HG03159 (cell line): ENCODE measurements at regions not wholly inside any gene's neighbourhood (a gene's known extent, or its start where the extent isn't known, plus 50 kb on each side); places are given as distances from the start of the nearest gene placed in this dataset.

Experiments used
- ATAC-seq: cut with Tn5 transposase; IDR thresholded peaks from one replicate; pipeline ENCODE4 v1.9.1; 2021; ENCODE audit warnings: mild to moderate bottlenecking, moderate library complexity; ENCODE audit not compliant: unreplicated experiment

DNA sequence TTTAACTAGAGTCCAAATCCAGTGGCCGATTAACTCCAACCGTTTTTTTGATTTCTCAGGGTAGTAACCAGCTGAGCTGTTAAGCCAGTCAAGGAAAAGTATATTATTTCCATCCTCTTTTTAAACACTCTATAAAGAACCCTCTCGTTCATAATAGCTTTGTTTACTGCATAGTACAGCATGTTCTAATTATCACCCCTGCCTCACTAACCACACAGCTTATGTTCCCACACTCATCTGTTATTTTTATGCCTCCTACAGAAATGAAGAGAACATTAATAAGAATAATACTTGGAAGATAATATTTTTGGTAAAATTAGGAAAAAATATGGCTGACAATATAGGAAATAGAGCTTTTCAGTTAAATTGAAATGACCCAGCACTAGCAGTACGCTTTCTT is 2132.8 kb upstream of the CELF4 start:
- no peak for ATAC-seq

DNA sequence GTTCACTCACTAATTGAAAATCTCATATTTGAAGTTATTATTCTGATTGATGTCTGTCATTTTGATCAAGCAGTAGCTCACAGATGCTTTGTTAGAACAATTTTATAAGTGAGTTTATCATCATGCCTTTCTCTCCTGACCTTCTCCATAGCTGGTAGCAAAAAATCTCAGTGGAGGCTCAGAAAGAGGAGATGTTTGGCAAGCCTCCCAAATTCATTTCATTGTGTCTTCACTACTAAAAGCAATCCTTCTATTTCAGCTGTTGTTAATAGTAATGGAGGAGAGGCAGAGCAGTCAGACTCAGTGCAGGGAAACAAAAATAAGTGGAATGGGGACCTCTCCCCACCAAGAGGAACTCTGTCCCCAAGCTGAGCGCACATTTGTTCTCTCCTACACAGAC is 2127.8 kb upstream of the CELF4 start:
- ATAC-seq, result no peak

DNA sequence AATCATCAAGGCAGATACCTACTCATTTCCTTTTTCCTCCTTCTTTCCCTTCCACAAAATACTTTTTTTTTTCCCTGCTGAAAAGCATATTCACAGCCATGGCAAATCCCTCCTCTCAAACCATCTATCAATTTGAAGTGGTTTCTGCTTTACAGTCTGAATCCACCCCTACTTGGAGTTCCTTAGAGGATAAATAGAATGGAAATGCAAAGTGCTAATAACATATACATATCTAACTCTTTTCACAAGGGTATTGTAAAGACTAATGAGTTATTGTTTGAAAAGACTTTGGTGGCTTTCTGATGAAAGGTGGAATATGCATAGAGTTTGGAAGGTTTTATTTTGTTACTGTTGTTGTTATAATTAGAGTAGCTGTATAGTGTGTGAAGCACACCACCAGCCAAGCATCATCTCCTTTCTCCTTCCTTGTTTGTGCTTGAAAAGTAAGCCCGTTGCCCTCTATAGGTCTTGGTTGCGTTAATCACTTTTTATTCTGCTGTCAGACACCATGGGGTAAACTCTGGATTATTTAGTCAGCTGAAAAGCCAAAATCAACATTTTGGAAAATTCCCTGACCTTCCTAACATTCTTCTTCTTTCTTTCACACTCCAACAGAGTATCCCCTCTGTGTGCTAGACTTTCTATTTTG is 2126.9 kb upstream of the CELF4 start:
- ATAC-seq, result no peak

DNA sequence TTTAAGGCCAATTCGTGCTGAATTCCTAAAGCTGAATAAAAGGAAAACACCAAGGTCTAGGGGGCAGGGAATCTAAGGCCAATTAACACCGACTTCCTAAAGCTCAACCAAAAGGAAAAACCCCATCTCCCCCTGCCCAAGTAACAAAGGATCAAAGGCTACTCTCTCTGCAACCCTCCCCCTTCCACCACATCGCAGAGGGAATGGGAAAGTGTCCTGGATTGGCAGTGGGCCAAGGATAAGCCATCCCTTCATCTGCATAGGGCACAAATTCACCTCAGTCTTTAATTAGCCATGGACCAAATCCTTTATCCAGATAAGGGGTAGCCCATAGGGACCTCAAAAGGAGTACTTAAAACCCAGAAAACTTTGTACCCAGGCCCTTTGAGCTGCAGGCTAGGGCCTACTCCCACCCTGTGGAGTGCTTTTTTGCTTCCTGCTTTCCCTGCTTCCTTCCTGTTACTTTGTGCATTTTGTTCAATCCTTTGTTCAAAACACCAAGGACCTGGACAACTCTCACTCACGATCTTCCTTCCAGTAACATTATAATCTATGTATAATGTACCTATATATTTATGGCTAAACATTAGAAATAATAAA is 2119.8 kb upstream of the CELF4 start:
- ATAC-seq, result no peak

DNA sequence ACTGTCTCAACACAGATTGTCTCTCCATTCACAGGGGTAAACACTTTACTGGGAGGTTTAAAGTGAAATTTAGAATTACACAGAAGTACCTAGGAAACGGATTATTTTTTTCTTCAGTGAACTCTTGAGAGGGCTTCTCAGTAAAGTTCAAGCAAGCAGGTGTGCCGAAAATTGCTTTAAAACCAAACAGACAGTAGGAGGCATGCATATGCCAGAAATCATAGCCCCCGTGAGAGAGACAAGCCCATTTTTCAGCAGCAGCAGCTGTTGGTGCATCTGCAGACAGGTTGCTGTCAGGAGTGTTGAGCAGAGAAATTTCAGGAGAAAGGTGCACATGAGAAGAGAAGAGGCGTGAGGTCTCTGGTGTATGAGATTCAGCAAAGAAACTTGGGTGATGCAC is 2115.5 kb upstream of the CELF4 start:
- ATAC-seq, result no peak

DNA sequence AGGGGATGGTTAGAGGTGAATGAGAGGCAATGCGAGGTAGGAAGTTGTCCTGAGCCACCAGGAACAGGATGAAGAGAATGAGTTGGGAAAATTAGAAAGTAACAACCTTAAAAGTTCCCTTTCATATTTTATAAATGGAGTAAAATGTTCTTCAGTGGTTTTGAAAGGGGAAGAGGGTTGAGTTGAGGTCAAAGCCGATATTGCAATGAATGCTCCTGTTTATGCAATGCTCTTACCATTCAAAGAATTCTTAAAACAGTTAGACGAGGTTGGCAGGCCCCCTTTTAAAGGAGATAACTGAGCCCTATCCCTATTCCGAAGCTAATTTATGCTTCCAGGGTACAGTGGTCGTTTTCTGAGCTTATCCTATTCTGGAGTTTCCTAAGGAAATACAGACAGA is 2110.3 kb upstream of the CELF4 start:
- no peak for ATAC-seq

DNA sequence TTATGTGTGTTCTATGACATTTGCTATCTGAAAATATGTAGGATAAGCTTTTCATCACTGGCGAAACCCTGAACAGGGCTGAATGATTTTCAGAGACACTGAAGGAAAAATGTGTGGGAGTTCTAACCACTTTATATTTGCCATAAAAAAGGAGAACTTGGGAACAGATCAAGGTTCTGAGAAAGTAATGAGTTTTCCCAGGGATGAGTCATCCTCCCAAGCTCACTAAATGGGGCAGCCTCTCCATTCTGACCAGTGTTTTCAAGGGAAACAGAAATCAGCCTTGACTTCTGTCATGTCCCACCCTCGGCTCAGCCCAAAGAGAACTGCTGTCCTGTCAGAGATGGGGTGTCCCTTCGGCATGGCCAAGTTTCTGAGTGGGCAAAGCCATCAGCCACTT is 2109.8 kb upstream of the CELF4 start:
- no peak for ATAC-seq

DNA sequence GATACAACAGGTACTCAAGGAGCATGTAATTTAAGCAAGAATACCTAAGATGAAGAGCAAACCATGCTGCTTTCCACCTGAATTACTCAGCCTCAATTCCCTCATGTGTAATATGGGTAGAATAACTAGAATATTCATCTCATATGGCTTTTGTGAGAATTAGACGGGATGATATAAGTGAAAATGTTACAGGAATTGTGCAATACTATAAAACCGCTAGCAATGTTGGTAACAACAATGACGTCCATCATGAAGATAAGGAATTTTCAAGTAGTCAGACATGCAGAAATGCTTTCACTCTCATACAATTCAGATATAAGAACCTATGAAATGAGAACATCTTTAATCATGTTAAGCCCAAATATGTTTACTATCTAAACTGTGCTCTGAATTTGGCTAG is 2106.6 kb upstream of the CELF4 start:
- no peak for ATAC-seq

DNA sequence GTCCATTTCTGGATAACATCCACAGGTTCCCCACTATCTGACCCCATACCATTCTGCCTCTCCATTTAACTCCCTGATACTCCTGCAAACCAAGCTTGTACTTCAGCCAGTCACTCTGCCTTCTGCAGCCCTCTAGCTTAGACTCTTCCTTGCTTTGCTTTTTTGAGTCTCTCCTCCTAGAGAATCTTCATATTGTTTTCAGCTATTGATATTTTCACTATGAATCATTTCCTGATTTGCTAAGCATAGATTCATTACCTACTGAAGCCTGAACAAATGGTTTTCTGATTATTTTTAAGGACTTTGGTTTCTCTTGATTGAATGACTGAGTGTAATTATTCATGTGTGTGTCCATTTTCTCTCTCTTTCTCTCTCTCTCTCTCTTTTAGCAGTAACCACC is 2102.3 kb upstream of the CELF4 start:
- ATAC-seq, result no peak

DNA sequence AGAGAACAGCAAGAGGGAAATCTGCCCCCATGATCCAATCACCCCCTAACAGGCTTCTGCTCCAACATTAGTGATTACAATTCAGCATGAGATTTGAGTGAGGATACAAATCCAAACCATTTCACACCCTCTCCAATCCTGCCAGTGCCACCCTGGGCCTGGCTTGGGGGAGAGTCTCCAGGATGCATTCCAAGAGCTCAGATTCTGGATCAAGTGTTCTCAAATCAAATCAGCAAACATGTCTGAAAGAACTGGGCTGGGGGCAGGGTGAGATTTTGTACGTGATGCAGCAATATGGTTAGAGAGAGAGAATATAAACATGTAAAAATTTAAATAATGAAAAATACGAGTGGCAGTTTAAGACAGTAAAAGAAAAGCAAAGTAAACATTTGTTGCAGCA is 2100.9 kb upstream of the CELF4 start:
- ATAC-seq, result no peak

DNA sequence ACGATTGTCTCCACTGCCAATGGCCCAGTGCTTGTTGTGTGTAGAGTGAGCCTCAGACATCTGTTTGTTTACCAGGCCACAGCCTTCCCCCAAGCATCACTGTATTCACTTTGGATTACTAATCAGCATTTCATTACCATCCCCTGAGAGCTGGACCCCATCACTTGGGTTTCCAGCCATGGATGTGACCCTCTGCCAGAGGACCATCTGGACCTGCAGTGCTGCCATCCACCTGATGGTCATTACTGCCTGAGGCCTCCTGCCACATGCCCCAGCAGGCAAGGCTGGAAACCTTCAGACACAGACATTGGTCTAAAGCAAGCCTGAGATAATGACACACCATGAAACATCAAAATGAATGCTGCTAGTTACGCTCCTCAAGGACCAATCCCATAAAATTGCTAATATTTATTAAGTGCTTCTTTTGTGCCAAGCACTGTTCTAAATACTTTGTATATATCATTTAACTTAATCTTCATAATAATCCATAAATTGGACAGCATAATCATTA is 2096.3 kb upstream of the CELF4 start:
- ATAC-seq, result no peak

DNA sequence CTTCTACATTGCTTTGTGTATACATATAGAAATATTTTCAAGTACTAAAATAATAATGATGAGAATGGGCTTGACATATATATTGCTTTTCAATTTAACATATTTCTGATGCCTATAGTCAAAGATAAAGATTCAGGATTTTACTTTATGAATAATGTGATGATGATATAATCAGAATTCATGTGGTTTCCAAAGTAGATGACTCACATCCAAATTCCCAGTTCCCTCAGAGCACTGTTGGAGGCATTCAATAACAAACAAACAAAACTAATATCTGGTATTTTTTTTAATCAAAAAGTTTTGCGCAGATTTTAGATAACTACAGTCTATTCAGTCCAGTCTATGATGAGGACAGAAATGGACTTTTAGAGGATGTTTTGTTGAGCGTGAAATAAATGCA is 2094.5 kb upstream of the CELF4 start:
- ATAC-seq, result no peak

DNA sequence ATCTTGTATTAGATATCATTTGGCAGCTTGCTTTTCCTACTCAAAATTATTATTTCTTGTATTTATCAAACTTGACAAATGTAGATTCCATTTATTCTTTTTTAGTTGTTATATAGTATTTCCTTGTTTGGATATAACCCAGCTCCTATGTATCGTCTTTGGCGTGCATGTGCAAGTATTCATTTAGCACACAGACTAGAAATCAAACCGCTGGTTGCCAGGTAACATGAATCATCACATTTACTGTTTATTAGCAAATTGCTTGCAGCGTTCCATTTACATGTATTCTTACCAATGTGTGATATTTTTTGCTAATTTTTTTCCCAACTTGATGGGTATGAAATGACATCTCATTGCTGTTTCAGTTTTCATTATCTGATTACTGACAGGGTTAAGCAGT is 2089.7 kb upstream of the CELF4 start:
- ATAC-seq, result no peak

DNA sequence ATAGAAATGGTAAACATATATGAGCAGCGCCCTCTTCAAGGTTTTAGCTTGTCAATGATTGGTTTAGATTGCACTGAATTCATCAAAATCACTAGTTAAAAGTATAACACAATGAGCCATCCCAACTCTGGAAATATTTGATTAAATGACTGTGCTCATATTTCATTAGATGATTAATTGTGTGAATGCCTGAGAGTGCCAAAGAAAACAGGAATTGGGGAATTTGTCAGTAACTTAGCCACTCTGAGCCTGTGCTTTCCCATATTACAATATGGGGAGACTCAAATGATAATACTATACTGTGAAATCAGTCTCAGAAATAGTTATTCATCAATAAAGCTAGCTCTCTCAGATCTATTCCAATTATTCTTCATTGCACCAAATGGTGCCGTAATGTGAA is 2087.6 kb upstream of the CELF4 start:
- no peak for ATAC-seq

DNA sequence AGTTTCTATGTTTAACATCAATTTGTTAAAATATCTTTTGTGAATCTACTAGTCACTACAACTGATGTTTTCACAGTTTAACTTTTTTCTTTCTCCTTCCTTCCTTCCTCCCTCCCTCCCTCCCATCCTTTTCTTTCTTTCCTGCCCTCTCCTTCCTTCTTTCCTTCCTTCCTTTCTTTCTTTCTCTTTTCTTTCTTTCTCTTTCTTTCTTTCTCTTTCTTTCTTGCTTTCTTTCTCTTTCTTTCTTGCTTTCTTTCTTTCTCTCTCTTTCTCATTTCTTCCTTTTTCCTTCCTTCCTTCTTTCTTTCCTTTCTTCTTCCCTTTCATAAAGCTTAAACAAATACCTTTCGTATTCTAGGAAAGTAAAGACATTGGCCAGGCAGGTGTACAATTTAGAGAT is 2083.0 kb upstream of the CELF4 start:
- no peak for ATAC-seq

DNA sequence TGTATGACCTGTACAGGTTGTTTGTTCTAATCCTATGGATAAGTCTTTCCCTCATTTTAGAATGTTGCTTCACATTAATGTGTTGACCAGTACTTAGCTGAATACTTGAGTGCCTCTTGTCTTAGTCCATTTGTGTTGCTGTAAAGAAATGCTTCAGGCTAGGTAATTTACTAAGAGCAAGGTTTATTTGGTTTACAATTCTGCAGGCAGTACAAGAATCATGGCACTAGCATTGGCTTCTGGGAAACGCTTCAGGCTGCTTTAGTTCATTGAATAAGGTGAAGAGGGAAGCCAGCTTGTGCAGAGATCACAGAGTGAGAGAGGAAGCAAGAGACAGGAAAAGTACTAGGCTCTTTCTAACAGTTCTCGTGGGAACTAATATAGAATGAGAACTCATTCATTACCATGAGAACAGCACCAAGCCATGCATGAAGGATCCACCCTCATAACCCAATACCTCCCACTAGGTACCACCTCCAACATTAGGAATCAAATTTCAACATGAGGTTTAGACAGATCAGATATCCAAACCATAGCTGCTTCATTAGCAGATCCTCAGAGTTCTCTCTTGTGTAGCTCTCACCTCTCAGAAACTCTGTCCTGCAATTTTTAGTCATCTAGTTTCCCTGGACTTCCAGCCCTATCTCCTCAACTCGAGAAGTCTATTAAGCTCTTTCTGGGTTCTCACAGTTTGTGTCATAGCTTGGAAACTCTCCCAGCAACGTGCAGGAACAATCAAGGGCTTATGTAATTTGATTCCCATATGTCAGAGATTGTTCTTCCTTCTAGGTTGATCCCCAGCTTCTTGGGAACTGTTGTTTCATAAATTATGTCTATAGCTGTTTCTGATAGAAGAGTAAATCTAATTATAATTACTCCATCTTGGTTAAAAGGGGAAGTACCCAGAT is 2082.3 kb upstream of the CELF4 start:
- ATAC-seq, result no peak

DNA sequence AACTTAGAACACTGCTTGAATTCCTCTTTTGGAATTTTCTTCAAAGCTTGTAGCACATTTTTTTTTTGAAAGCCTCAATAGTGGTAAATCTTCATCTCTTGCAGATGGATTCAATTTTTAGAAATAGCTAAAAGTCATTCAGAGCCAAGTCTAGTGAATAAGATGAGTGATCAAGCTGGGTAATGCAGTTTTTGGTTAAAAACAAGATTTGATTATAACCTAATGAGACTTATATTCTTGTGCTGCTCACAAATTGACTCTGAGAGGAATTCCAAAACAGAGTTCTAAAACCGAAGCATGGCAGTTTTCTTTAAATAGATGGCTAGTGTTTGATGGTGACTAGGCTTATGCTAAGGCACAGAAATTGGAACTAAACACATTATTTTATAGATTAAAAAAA is 2072.6 kb upstream of the CELF4 start:
- ATAC-seq, result no peak

DNA sequence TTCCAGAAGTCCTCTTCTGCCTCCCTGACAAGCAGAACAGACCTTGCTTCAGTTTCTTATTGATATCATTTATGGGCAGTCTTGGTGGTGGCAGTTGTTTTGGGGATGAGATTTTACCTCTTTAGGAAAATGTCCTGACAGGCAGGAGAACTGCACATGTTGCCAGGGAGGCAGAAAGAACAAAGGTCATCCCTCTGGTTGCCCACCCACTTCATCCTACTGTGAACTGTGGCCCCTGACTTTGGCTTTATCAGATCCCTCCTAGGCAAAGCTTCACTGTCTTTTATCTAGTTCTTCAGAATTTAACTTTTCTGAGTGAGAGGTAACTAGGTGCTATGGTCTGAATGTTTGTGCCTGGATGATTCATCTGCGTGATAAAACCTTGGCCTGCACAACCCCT is 2071.3 kb upstream of the CELF4 start:
- no peak for ATAC-seq

DNA sequence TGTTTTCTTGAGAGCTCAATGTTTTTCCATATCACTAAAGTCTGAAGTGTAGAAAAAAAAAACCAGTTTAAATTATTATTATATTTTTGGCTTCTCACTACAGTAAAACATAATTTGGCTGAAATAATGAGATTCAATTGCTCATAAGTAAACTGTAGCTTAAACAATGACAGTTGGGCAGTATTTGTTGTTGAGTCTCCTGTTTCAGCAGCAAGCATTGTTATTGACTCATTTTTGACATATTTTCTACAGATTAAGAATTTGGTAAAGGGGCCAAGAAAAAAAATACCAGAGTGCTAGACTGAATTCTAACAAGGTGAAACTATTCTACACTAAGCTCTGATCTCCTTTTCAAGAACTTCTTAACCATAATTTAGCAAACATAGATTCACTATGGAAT is 2070.4 kb upstream of the CELF4 start:
- ATAC-seq, result no peak

DNA sequence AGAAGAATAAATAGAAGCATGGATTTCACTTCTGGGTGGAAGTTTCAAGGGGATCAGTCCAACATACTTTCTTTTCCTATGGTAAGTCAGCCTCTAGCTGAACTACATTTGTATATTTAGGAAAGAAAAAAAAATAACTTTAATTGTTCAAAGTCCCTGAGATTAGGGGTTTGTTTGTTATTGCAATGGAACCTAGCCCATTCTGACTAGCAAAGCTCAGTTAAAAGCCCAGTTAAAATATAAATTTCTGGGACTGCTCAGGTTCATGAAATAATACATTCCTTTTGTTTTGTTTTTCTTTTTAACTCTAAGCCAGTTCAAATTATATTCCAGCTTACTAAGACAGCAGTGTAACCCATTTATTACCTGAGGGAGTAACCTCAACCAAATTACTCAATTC is 2069.6 kb upstream of the CELF4 start:
- ATAC-seq, result no peak

DNA sequence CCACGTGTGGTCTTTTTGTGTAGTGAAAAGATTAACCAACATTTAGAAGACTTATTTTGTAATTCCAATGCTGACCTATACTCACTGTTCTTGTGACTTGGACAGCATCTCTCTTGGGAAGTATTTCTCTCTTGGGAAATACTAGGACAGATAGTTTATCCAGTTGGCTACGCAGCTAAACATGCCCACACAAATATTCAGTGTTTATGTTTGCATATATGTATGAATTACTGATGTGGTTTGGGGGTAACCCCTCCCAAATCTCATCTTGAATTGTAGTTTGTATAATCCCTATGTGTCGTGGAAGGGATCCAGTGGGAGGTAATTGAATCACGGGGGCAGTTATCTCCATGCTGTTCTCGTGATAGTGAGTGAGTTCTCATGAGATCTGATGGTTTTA is 2062.3 kb upstream of the CELF4 start:
- ATAC-seq, result no peak

DNA sequence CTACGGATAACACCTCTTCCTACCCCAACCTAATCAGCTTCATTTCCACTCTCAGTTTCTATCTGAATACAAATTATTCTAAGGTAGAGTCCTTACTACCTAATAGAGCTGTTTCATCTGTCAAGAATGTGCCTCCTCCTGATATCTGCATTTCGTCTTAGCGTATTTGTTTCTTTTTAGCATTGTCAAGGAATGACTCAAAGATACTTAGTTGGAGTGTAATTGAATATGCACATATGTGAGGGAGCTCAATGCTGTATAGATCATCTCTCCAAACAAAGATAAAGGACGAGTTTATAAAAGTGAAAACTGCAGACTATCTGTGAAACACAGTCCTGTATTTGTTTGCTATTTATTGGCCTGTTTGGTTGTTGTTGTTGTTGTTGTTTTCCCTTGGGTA is 2059.4 kb upstream of the CELF4 start:
- ATAC-seq, result no peak
